M059J (cell line): ENCODE measurements at regions not wholly inside any gene's neighbourhood (a gene's known extent, or its start where the extent isn't known, plus 50 kb on each side); places are given as distances from the start of the nearest gene placed in this dataset.

Experiments used
- DNase-seq: peaks from one replicate; pipeline ENCODE4 v3.0.0-alpha.2; 2012; ENCODE audit warnings: low read depth

GRCh38 chr17:77266891-77267341 lies 126.1 kb downstream of the SEC14L1 start:
- no peak for DNase-seq

DNA sequence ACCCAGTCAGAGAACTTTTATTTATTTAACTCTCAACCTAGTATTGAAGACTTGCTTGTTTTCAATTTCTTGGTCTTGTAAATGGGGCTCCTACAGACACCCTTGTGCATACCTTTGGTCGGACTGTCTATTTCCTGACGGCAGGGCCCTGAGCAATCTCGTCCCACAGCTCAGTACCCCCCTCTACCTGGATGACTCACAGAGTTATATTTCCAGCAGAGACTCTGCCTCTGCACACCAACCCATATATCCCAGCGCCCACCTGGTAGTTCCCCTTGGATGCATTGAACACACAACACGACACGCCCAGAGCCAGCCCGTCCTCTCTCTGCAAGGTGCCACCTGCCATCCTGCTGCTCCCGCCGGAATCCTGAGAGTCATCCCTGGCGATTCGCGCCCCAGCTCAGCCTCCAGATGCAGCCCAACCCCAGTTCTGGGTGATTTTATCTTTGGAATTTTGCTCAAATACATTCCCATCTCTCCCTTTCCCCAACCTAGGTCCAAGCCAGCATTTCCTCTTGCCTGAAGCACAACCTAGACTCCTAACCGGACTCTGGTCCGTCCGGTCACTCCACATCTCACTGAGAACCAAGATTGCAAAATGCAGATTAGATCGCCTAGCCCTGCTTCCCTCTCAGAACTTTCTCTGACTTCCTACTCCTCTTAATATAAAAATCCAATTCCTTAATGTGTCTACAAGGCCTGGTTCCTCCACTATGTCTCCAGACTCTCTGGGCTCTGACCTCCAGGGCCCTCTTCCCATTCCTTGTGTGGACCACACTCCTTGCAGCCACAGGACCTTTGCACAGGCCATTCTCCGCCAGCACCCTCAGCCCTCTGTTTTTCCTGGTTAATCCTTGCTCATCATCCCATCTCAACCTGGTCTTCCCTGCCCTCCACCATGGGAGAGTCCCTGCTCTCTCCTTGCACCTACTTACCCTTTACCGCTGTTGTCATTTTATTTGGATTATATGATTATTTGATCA lies 129.2 kb downstream of the SEC14L1 start:
- DNase-seq = no peak

DNA sequence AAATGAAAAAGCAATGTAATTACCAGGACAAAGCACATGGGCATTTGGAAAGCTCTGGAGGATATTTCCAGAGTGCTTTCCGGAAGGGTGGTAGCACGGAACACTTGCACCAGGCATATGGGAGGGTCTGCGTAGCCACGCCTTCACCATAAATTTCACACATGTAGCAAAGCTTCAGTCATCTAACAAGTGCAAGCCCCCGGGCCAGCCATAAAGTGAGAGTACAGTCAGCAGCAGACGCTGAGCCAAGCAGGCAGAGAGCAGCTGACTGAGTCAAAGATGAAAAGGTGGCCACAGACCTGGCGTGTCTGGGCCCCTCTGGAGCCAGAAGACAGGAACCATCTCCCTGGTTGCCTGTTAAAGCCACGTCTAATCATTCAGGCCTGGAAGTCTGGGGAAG lies 130.6 kb downstream of the SEC14L1 start:
- no peak for DNase-seq

GRCh38 chr17:77273397-77274085 lies 132.8 kb downstream of the SEC14L1 start:
- peak; percentile 73 for DNase-seq

DNA sequence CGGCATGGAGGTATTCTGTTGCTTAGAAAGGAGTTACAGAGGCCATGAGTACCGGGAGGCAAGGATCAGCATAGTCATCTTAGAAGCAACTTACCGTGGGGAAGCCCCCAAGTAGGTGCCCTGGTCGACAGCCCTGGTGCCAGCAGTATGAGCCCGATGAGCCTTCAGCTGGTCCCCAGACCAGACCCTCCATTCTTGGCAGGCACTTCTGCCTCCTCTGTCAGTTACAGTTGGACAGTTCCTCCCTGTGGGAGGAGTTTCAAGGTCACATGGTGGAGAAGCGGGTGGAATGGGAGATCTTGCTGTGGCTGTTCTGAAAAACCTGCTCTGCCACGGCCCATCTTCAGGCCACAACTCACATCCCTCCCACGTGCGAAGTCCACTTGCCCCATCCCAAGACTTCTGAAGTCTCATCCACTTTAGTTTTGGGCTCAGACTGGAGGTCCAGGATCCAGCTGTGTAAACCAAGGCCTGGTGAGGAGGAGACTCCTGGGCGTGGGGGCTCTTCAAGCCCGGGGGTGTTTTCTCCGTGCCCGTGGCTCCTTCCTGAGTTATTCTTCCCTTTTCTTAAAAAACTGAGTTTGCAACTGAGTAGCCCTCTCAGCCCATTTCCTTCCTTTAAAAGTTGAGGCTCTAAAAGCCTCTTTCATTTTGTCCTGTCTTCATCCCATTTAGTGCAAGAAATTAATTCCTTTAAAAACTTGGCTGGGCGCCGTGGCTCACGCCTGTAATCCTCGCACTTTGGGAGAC lies 133.5 kb downstream of the SEC14L1 start:
- DNase-seq = no peak

- peak; percentile 19 for DNase-seq
Observed at GRCh38 chr17:77279448-77280303, 138.9 kb downstream of the SEC14L1 start.

- DNase-seq = peak; percentile 90
Observed at GRCh38 chr17:77280304-77281121, 139.7 kb downstream of the SEC14L1 start.

DNA sequence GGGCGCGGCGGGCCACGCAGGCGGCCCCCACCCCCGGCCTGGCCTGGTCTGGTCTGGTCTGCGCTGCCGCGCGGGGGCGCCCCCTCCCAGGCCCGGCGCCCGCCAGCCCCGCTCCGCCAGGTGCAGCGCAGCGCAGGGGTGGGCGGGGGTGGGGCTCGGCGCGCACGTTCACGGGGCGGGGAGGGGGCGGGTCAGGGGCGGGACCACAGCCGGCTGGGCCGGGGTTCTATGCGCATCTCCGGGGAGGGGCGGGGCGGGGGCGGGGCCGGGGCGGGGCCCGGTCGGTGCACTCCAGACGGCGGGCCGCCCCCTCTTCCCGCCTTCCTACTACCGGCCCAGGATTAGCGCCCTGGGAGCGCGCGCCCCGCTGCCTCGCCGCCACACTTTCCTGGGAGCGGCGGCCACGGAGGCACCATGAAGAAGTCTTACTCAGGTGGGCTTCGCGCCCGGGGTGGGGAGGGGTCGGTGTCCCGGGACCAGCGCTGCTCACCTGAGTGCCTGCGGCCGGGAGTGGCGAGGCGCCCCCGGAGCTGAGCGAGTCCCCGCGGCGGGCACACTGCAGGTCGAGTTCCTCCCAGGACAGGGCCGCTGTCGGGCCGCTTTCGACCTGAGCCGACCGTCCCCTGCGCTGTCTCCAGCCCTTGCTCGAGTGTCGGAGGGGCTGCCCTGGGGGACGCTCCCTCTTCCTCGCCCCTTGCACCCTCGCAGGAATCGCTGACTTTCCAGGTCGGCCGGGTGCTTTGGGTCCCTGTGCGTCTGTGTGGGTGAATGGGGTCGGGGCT lies 140.5 kb downstream of the SEC14L1 start:
- peak; percentile 65 for DNase-seq

GRCh38 chr17:77281904-77282367 lies 141.2 kb downstream of the SEC14L1 start:
- DNase-seq = peak; percentile 12

GRCh38 chr17:77282524-77283515 lies 142.1 kb downstream of the SEC14L1 start:
- peak; percentile 71 for DNase-seq

- no peak for DNase-seq
Observed at GRCh38 chr17:77284023-77284617, 143.4 kb downstream of the SEC14L1 start.

GRCh38 chr17:77285594-77286390 lies 145.0 kb downstream of the SEC14L1 start:
- peak; percentile 96 for DNase-seq

DNA sequence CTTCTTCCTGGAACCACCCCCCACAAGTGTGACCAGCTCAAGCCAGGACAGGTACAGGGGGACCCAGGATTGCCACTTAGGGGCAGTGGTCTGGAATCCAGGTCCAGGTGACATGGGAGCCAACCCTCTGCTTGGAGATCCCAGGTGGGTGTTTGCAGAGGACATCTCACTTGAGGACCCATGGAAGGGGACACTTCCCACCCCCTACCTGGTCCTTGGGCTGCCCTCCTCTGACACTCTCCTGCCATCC lies 145.5 kb downstream of the SEC14L1 start:
- no peak for DNase-seq

DNA sequence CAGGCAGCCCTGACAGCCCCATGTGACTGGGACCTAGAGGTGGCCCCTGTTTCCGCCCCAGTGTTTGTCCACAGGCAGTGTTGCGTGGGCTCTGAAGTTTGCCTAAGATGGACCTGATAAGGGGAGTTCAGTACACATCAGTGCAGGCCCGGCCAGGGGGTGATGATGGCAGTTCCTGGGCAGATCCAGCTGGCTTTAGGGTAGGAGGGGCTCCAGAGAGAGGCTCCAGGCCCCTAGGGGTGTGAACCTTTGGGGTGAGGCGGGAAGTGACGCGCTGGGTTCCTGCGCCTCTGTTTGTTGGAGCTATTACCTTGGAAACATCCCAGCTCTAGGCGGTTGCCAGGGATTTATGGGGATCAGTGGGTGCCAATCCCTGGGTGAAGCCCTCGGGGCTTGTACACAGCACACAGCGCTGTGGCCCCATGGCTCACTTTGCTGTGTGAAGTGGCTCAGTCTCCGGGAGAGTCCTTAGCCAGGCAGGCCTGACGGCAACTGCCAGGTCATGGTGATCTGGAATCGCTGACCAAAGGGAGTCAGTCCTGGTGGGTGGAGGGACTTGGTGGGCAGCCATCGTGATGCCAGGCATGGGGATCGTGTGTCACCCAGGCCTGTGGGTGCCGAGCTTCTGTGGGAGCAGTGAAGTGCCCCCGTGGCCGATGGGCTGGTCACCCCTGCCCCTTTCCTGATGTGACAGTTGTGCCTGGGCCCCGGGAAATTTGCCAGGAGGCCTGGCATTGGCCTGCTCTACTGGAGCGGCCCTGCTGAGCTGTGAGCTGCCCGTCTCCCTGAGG lies 146.1 kb downstream of the SEC14L1 start:
- peak; percentile 99 for DNase-seq

DNA sequence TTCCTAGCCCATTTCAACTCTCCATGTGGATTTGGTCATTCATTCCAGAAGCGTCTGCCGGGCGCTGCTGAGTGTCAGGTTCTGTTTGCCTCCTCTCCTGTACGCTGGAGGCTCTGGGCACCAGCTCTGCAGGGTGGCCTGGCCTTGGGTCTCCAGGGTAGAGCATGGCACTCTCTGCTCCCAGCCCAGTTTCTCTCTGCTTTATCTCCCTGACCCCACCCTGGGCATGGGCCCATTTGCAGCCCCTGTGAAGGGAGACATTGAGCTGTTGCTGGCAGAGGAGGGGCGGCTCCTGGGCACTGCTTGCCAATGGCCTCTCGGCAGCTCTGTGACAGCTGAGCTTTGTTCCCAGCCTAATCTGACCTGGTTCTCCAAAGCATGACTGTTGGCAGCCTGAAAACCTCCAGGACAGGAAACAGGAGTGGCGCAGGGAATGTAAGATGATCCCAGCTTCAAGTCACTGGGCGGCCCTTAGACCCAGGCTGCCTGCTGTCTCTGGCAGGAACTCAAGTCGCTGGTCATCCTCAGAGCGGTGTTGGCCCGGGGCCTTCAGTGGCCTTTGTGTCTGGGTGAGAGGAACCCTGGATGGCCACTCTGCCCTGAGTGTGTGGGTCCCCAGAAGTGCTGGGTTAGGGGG lies 146.8 kb downstream of the SEC14L1 start:
- DNase-seq = peak; percentile 99
